Liver (tissue), 7 donors: ENCODE measurements at regions not wholly inside any gene's neighbourhood (a gene's known extent, or its start where the extent isn't known, plus 50 kb on each side); places are given as distances from the start of the nearest gene placed in this dataset.

Experiments
- DNase-seq: peaks from one replicate; pipeline ENCODE4 v3.0.0-alpha.2; 2017; ENCODE audit warnings: low spot score
- H3K27ac ChIP-seq, 2 donors: one replicate each; pipeline ENCODE4 v1.7.0; 2013; ENCODE audit warnings: inconsistent platforms in 2 of 2, low read length in 2 of 2, control low read depth in 1 of 2, low read depth in 1 of 2, mild to moderate bottlenecking in 1 of 2
- H3K27me3 ChIP-seq, 4 donors: one replicate each; pipeline versions ENCODE4 v1.6.1 to v1.7.0; 2013; ENCODE audit warnings: low read length in 3 of 4, inconsistent platforms in 1 of 4, mild to moderate bottlenecking in 1 of 4, moderate library complexity in 1 of 4; ENCODE audit not compliant: control insufficient read depth in 4 of 4, insufficient read depth in 4 of 4
- H3K36me3 ChIP-seq, 4 donors: one replicate each; pipeline versions ENCODE4 v1.6.1 to v1.7.0; 2013; ENCODE audit warnings: low read length in 3 of 4, mild to moderate bottlenecking in 3 of 4, low read depth in 1 of 4, moderate library complexity in 1 of 4; ENCODE audit not compliant: control insufficient read depth in 4 of 4, insufficient read depth in 3 of 4
- H3K4me1 ChIP-seq, 4 donors: one replicate each; pipeline versions ENCODE4 v1.6.1 to v1.7.0; 2013; ENCODE audit warnings: low read length in 3 of 4, mild to moderate bottlenecking in 3 of 4, moderate library complexity in 1 of 4; ENCODE audit not compliant: control insufficient read depth in 4 of 4, insufficient read depth in 4 of 4
- H3K4me3 ChIP-seq, 3 donors: one replicate each; pipeline versions ENCODE4 v1.6.1 to v1.7.0; 2013; ENCODE audit warnings: low read length in 3 of 3, control low read depth in 1 of 3, low read depth in 1 of 3, mild to moderate bottlenecking in 1 of 3
- H3K9ac ChIP-seq, 2 donors: one replicate each; pipeline ENCODE4 v1.7.0; 2013; ENCODE audit warnings: low read length in 2 of 2, mild to moderate bottlenecking in 2 of 2, moderate library complexity in 2 of 2, control low read depth in 1 of 2, low read depth in 1 of 2
- H3K9me3 ChIP-seq, 4 donors: one replicate each; pipeline versions ENCODE4 v1.6.1 to v1.7.0; 2013; ENCODE audit warnings: low read length in 3 of 4; ENCODE audit not compliant: control insufficient read depth in 4 of 4
- EGR1 ChIP-seq, 2 donors: IDR thresholded peaks; 2 replicates each; pipeline ENCODE4 v1.6.1; 2016 to 2018; ENCODE audit warnings: antibody characterized with exemption in 2 of 2, low read depth in 2 of 2
- FOXA1 ChIP-seq: IDR thresholded peaks from 2 replicates; pipeline ENCODE4 v1.6.1; 2016; ENCODE audit warnings: antibody characterized with exemption
- FOXA2 ChIP-seq: IDR thresholded peaks from 2 replicates; pipeline ENCODE4 v1.6.1; 2016; ENCODE audit warnings: antibody characterized with exemption
- GABPA ChIP-seq, 2 donors: IDR thresholded peaks in 1 of 2; conservative IDR thresholded peaks in 1 of 2; 2 replicates each; pipeline ENCODE4 v1.6.1; 2016; ENCODE audit warnings: antibody characterized with exemption in 2 of 2, mild to moderate bottlenecking in 1 of 2, moderate library complexity in 1 of 2
- HNF4A ChIP-seq, 2 donors: conservative IDR thresholded peaks; 2 replicates each; pipeline ENCODE4 v1.6.1; 2016; ENCODE audit warnings: antibody characterized with exemption in 2 of 2, mild to moderate bottlenecking in 2 of 2
- JUND ChIP-seq, 2 donors: IDR thresholded peaks; 2 replicates each; pipeline ENCODE4 v1.6.1; 2016; ENCODE audit warnings: antibody characterized with exemption in 2 of 2
- NR2F2 ChIP-seq: IDR thresholded peaks from 2 replicates; pipeline ENCODE4 v1.6.1; 2016; ENCODE audit warnings: antibody characterized with exemption
- RAD21 ChIP-seq, 2 donors: IDR thresholded peaks; 2 replicates each; pipeline ENCODE4 v1.6.1; 2016; ENCODE audit warnings: antibody characterized with exemption in 2 of 2, mild to moderate bottlenecking in 2 of 2
- RXRA ChIP-seq, 2 donors: IDR thresholded peaks; 2 replicates each; pipeline ENCODE4 v1.6.1; 2017 to 2018; ENCODE audit warnings: antibody characterized with exemption in 2 of 2, mild to moderate bottlenecking in 1 of 2
- SP1 ChIP-seq: IDR thresholded peaks from 2 replicates; pipeline ENCODE4 v1.6.1; 2018; ENCODE audit warnings: antibody characterized with exemption, mild to moderate bottlenecking
- TAF1 ChIP-seq: conservative IDR thresholded peaks from 2 replicates; pipeline ENCODE4 v1.6.1; 2016; ENCODE audit warnings: antibody characterized with exemption, mild to moderate bottlenecking
- YY1 ChIP-seq: IDR thresholded peaks from 2 replicates; pipeline ENCODE4 v1.6.1; 2016; ENCODE audit warnings: antibody characterized with exemption, mild to moderate bottlenecking
- TF ChIP-seq, protein P1 (sequence below): IDR thresholded peaks from 2 replicates; pipeline ENCODE4 v1.6.1; 2016; ENCODE audit warnings: antibody characterized with exemption, mild to moderate bottlenecking
- TF ChIP-seq, protein P2 (sequence below): IDR thresholded peaks from 2 replicates; pipeline ENCODE4 v1.6.1; 2016; ENCODE audit warnings: antibody characterized with exemption
- TF ChIP-seq, protein P3 (sequence below): IDR thresholded peaks from 2 replicates; pipeline ENCODE4 v1.6.1; 2016; ENCODE audit warnings: antibody characterized with exemption
- TF ChIP-seq, protein P4 (sequence below): IDR thresholded peaks from 2 replicates; pipeline ENCODE4 v1.6.1; 2016; ENCODE audit warnings: antibody characterized with exemption
- TF ChIP-seq, protein P5 (sequence below): fragments of 150-350 bp; IDR thresholded peaks from 2 replicates; pipeline ENCODE4 v1.5.1; 2017; ENCODE audit warnings: improper control_type of control experiment, low read depth, low read length; ENCODE audit not compliant: missing input control
- donor health status: healthy.
- donor health status: healthy.
- donor health status: healthy.
- donor health status: healthy.

DNA sequence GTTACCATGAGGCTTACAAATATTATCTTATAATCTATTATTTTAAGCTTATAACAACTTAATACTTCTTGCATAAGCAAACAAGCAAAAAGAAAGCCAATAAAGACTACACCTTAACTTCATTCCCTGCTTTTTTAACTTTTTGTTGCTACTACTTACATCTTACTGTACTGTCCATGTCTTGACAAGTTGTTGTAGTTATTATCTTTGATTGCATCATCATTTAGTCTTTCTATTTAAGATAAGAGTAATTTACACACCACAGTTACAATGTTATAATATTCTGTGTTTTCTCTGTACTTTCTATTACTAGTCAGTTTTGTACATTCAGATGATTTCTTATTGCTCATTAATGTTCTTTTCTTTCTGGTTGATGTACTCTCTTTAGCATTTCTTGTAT is 346.6 kb downstream of the SMARCA1 start:
- no peak for DNase-seq
- no peak overlapping the region for H3K4me3 ChIP-seq
- no peaks in the 10 kb centered on the region for H3K9me3 ChIP-seq
- no peaks in the 10 kb centered on the region for H3K27me3 ChIP-seq
- H3K27ac ChIP-seq = no peak overlapping the region
- TF ChIP-seq NR2F2 = no peak
- TF ChIP-seq, protein P1, sequence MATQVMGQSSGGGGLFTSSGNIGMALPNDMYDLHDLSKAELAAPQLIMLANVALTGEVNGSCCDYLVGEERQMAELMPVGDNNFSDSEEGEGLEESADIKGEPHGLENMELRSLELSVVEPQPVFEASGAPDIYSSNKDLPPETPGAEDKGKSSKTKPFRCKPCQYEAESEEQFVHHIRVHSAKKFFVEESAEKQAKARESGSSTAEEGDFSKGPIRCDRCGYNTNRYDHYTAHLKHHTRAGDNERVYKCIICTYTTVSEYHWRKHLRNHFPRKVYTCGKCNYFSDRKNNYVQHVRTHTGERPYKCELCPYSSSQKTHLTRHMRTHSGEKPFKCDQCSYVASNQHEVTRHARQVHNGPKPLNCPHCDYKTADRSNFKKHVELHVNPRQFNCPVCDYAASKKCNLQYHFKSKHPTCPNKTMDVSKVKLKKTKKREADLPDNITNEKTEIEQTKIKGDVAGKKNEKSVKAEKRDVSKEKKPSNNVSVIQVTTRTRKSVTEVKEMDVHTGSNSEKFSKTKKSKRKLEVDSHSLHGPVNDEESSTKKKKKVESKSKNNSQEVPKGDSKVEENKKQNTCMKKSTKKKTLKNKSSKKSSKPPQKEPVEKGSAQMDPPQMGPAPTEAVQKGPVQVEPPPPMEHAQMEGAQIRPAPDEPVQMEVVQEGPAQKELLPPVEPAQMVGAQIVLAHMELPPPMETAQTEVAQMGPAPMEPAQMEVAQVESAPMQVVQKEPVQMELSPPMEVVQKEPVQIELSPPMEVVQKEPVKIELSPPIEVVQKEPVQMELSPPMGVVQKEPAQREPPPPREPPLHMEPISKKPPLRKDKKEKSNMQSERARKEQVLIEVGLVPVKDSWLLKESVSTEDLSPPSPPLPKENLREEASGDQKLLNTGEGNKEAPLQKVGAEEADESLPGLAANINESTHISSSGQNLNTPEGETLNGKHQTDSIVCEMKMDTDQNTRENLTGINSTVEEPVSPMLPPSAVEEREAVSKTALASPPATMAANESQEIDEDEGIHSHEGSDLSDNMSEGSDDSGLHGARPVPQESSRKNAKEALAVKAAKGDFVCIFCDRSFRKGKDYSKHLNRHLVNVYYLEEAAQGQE = no peak
- no peak overlapping the region for H3K9ac ChIP-seq
- H3K36me3 ChIP-seq = no peaks in the 10 kb centered on the region
- no peaks in the 10 kb centered on the region for H3K4me1 ChIP-seq

DNA sequence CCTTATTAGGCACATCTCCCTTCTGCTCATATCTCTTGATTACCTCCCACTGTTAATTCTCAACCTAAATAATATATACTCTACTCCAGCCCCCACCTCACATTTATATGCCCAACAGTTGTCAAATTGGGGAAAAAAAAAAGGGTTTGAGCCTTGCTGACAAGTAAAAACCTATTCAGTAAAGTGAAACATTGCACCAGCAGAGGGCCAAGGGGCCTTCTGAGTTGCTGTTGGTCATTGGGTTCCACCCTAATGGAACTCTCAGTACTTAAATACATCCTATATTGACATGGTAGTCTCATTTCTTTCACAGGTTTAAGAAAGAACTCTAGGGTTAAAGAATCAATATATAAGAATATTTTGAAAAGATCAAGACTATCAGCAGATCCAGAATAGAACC is 362.2 kb downstream of the SMARCA1 start:
- peaks cover 0 to 2% (median 0%) of the 10 kb centered on the region in 4 donors for H3K9me3 ChIP-seq
- H3K27me3 ChIP-seq = no peaks in the 10 kb centered on the region
- H3K4me3 ChIP-seq = no peak overlapping the region
- DNase-seq = no peak
- no peaks in the 10 kb centered on the region for H3K36me3 ChIP-seq
- no peak overlapping the region for H3K9ac ChIP-seq
- H3K27ac ChIP-seq = no peak overlapping the region
- TF ChIP-seq JUND (IDR thresholded peaks at IDR 0.05) = no peak
- TF ChIP-seq RXRA (IDR thresholded peaks at IDR 0.05) = no peak
- no peak for TF ChIP-seq FOXA2
- no peak for TF ChIP-seq HNF4A (conservative IDR thresholded peaks at IDR 0.05)
- no peak for TF ChIP-seq GABPA (IDR thresholded peaks at IDR 0.05 in 1 of 2, conservative IDR thresholded peaks at IDR 0.05 in 1 of 2)
- no peak for TF ChIP-seq EGR1 (IDR thresholded peaks at IDR 0.05; ENCODE audit: low read depth in 2 of 2)
- no peak for TF ChIP-seq TAF1
- TF ChIP-seq NR2F2 = no peak
- TF ChIP-seq, protein P2, sequence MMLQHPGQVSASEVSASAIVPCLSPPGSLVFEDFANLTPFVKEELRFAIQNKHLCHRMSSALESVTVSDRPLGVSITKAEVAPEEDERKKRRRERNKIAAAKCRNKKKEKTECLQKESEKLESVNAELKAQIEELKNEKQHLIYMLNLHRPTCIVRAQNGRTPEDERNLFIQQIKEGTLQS = no peak
- TF ChIP-seq, protein P3, sequence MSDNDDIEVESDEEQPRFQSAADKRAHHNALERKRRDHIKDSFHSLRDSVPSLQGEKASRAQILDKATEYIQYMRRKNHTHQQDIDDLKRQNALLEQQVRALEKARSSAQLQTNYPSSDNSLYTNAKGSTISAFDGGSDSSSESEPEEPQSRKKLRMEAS = no peak
- no peak for TF ChIP-seq RAD21 (IDR thresholded peaks at IDR 0.05)
- TF ChIP-seq, protein P4, sequence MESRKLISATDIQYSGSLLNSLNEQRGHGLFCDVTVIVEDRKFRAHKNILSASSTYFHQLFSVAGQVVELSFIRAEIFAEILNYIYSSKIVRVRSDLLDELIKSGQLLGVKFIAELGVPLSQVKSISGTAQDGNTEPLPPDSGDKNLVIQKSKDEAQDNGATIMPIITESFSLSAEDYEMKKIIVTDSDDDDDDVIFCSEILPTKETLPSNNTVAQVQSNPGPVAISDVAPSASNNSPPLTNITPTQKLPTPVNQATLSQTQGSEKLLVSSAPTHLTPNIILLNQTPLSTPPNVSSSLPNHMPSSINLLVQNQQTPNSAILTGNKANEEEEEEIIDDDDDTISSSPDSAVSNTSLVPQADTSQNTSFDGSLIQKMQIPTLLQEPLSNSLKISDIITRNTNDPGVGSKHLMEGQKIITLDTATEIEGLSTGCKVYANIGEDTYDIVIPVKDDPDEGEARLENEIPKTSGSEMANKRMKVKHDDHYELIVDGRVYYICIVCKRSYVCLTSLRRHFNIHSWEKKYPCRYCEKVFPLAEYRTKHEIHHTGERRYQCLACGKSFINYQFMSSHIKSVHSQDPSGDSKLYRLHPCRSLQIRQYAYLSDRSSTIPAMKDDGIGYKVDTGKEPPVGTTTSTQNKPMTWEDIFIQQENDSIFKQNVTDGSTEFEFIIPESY = no peak
- TF ChIP-seq FOXA1 = no peak
- TF ChIP-seq YY1 = no peak
- TF ChIP-seq SP1 = no peak
- TF ChIP-seq, protein P1 = no peak
- TF ChIP-seq, protein P5, sequence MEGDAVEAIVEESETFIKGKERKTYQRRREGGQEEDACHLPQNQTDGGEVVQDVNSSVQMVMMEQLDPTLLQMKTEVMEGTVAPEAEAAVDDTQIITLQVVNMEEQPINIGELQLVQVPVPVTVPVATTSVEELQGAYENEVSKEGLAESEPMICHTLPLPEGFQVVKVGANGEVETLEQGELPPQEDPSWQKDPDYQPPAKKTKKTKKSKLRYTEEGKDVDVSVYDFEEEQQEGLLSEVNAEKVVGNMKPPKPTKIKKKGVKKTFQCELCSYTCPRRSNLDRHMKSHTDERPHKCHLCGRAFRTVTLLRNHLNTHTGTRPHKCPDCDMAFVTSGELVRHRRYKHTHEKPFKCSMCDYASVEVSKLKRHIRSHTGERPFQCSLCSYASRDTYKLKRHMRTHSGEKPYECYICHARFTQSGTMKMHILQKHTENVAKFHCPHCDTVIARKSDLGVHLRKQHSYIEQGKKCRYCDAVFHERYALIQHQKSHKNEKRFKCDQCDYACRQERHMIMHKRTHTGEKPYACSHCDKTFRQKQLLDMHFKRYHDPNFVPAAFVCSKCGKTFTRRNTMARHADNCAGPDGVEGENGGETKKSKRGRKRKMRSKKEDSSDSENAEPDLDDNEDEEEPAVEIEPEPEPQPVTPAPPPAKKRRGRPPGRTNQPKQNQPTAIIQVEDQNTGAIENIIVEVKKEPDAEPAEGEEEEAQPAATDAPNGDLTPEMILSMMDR = no peak
- H3K4me1 ChIP-seq = no peaks in the 10 kb centered on the region
